ENCODE measurements at regions not wholly inside any gene's neighbourhood (a gene's known extent, or its start where the extent isn't known, plus 50 kb on each side); places are given as distances from the start of the nearest gene placed in this dataset.

- H3K27ac ChIP-seq, result no peak overlapping the region
- peaks cover 0 to 21% of the 10 kb centered on the region in 2 donors for H3K27me3 ChIP-seq
- no peak overlapping the region for H3K4me3 ChIP-seq
- no peaks in the 10 kb centered on the region for H3K36me3 ChIP-seq
- H3K9me3 ChIP-seq, result no peaks in the 10 kb centered on the region
- TF ChIP-seq CTCF (IDR thresholded peaks at IDR 0.05) (no peak), POLR2AphosphoS5 (IDR thresholded peaks at IDR 0.05) (no peak), POLR2A (IDR thresholded peaks at IDR 0.05) (no peak)
- no peak for DNase-seq (ENCODE audit: low spot score in 2 of 2)
- no peaks in the 10 kb centered on the region for H3K4me1 ChIP-seq
- intact Hi-C loops (cut with DNase I; ENCODE audit: low total_unique reads), result no loop called here
Observed at GRCh38 chr16:86990451-86990850, 326.7 kb downstream of the C16orf95 start.

- Histone ChIP-seq H3K36me3 (no peaks in the 10 kb centered on the region), H3K27me3 (peaks cover 0 to 29% of the 10 kb centered on the region in 2 donors), H3K27ac (no peak overlapping the region), H3K4me3 (no peak overlapping the region), H3K4me1 (no peaks in the 10 kb centered on the region), H3K9me3 (no peaks in the 10 kb centered on the region)
- intact Hi-C loops (cut with DNase I; ENCODE audit: low total_unique reads), result no loop called here
- DNase-seq (ENCODE audit: low spot score in 2 of 2), result no peak
- TF ChIP-seq POLR2A (IDR thresholded peaks at IDR 0.05) (no peak), CTCF (IDR thresholded peaks at IDR 0.05) (no peak), POLR2AphosphoS5 (IDR thresholded peaks at IDR 0.05) (no peak)
Observed at GRCh38 chr16:86991679-86992078, 325.5 kb downstream of the C16orf95 start.

- intact Hi-C loops (cut with DNase I; ENCODE audit: low total_unique reads), result no loop called here
- Histone ChIP-seq H3K27me3 (peaks cover 0 to 29% of the 10 kb centered on the region in 2 donors), H3K4me1 (no peaks in the 10 kb centered on the region), H3K27ac (no peak overlapping the region), H3K4me3 (no peak overlapping the region), H3K9me3 (no peaks in the 10 kb centered on the region), H3K36me3 (no peaks in the 10 kb centered on the region)
- TF ChIP-seq POLR2AphosphoS5 (IDR thresholded peaks at IDR 0.05), result no peak
- TF ChIP-seq POLR2A (IDR thresholded peaks at IDR 0.05), result no peak
- no peak for TF ChIP-seq CTCF (IDR thresholded peaks at IDR 0.05)
- DNase-seq (ENCODE audit: low spot score in 2 of 2), result no peak
Observed at GRCh38 chr16:86992587-86992986, 324.6 kb downstream of the C16orf95 start.

- Histone ChIP-seq H3K27me3 (peaks cover 0 to 29% of the 10 kb centered on the region in 2 donors), H3K4me3 (no peak overlapping the region), H3K9me3 (no peaks in the 10 kb centered on the region), H3K36me3 (no peaks in the 10 kb centered on the region), H3K4me1 (no peaks in the 10 kb centered on the region), H3K27ac (no peak overlapping the region)
- no peak for TF ChIP-seq CTCF (IDR thresholded peaks at IDR 0.05)
- DNase-seq (ENCODE audit: low spot score in 2 of 2), result no peak
- intact Hi-C loops (cut with DNase I; ENCODE audit: low total_unique reads), result no loop called here
Observed at GRCh38 chr16:86993426-86994110, 323.6 kb downstream of the C16orf95 start.

GRCh38 chr16:86994215-86994614 is 323.0 kb downstream of the C16orf95 start:
- Histone ChIP-seq H3K9me3 (no peaks in the 10 kb centered on the region), H3K27ac (no peak overlapping the region), H3K4me1 (no peaks in the 10 kb centered on the region), H3K4me3 (no peak overlapping the region), H3K27me3 (peaks cover 0 to 25% of the 10 kb centered on the region in 2 donors), H3K36me3 (no peaks in the 10 kb centered on the region)
- TF ChIP-seq POLR2A (IDR thresholded peaks at IDR 0.05) (no peak), POLR2AphosphoS5 (IDR thresholded peaks at IDR 0.05) (no peak), CTCF (IDR thresholded peaks at IDR 0.05) (no peak)
- DNase-seq (ENCODE audit: low spot score in 2 of 2), result no peak
- intact Hi-C loops (cut with DNase I; ENCODE audit: low total_unique reads), result no loop called here
